PC-3 (cell line): ENCODE measurements at regions not wholly inside any gene's neighbourhood (a gene's known extent, or its start where the extent isn't known, plus 50 kb on each side); places are given as distances from the start of the nearest gene placed in this dataset.

Source experiments
- CTCF ChIP-seq: fragments of 300-600 bp; sonication (generic); conservative IDR thresholded peaks from 2 replicates; pipeline ENCODE4 v1.5.1; 2017; ENCODE audit warnings: antibody characterized with exemption, low read depth, mild to moderate bottlenecking, low read length
- EZH2 ChIP-seq: fragments of 300-600 bp; sonication (generic); IDR thresholded peaks from one replicate; pipeline ENCODE4 v1.6.1; 2017; ENCODE audit warnings: antibody characterized with exemption, mild to moderate bottlenecking, low read length; ENCODE audit not compliant: unreplicated experiment
- EZH2phosphoT487 ChIP-seq: fragments of 300-600 bp; sonication (generic); IDR thresholded peaks from 2 replicates; pipeline ENCODE4 v1.6.1; 2018; ENCODE audit warnings: mild to moderate bottlenecking, antibody characterized with exemption, low read length, borderline replicate concordance

- TF ChIP-seq CTCF (no peak), EZH2 (no peak), EZH2phosphoT487 (no peak)
These were observed 265.5 kb downstream of the SATB1 start for GRCh38 chr3:18159681-18160080.
